Astrocyte (in vitro differentiated cells and primary cell): ENCODE measurements at regions not wholly inside any gene's neighbourhood (a gene's known extent, or its start where the extent isn't known, plus 50 kb on each side); places are given as distances from the start of the nearest gene placed in this dataset.

Source experiments
- DNase-seq: peaks from one replicate; pipeline ENCODE4 v3.0.0-alpha.2; 2010; ENCODE audit warnings: low read depth
- FAIRE-seq: peaks from 2 replicates; lab custom pipeline; 2011; peaks lifted over from hg19 to GRCh38; lab: Jason Lieb, UNC
- H2AFZ ChIP-seq: 2 replicates; pipeline ENCODE4 v1.6.0; 2012; ENCODE audit warnings: low read depth, low read length, inconsistent platforms
- H3K27ac ChIP-seq: 2 replicates; pipeline ENCODE4 v1.5.1; 2011; ENCODE audit warnings: low read depth, low read length, inconsistent platforms
- H3K27me3 ChIP-seq: 2 replicates; pipeline ENCODE4 v1.6.0; 2011; ENCODE audit warnings: low read length, inconsistent platforms; ENCODE audit not compliant: insufficient read depth
- H3K36me3 ChIP-seq: 2 replicates; pipeline ENCODE4 v1.5.1; 2011; ENCODE audit warnings: low read length, inconsistent platforms; ENCODE audit not compliant: insufficient read depth
- H3K4me1 ChIP-seq: 2 replicates; pipeline ENCODE4 v1.5.1; 2011; ENCODE audit warnings: low read length, inconsistent platforms; ENCODE audit not compliant: insufficient read depth
- H3K4me2 ChIP-seq: 2 replicates; pipeline ENCODE4 v1.6.0; 2012; ENCODE audit warnings: low read length, inconsistent platforms
- H3K4me3 ChIP-seq: 2 replicates; pipeline ENCODE4 v1.5.1; 2011; ENCODE audit warnings: low read depth, mild to moderate bottlenecking, low read length, inconsistent platforms; ENCODE audit not compliant: insufficient read depth
- H3K79me2 ChIP-seq: 2 replicates; pipeline ENCODE4 v1.6.0; 2012; ENCODE audit warnings: mild to moderate bottlenecking, low read length, inconsistent platforms; ENCODE audit not compliant: insufficient read depth
- H3K9ac ChIP-seq: 2 replicates; pipeline ENCODE4 v1.6.0; 2012; ENCODE audit warnings: mild to moderate bottlenecking, low read length, inconsistent platforms
- H3K9me3 ChIP-seq: 2 replicates; pipeline ENCODE4 v1.5.1; 2012; ENCODE audit warnings: low read depth, mild to moderate bottlenecking, low read length, inconsistent platforms; ENCODE audit not compliant: insufficient read depth
- H4K20me1 ChIP-seq: 2 replicates; pipeline ENCODE4 v1.6.0; 2012; ENCODE audit warnings: low read length, inconsistent platforms; ENCODE audit not compliant: insufficient read depth
- H3K27ac Mint-ChIP-seq: one replicate; pipeline ENCODE4 v1.8.0; 2021; ENCODE audit warnings: mild to moderate bottlenecking, mixed read lengths; ENCODE audit not compliant: unreplicated experiment
- H3K27me3 Mint-ChIP-seq: one replicate; pipeline ENCODE4 v1.8.0; 2021; ENCODE audit warnings: low read depth, mixed read lengths; ENCODE audit not compliant: unreplicated experiment
- H3K36me3 Mint-ChIP-seq: one replicate; pipeline ENCODE4 v1.8.0; 2021; ENCODE audit warnings: low read depth, mixed read lengths; ENCODE audit not compliant: unreplicated experiment
- H3K4me1 Mint-ChIP-seq: one replicate; pipeline ENCODE4 v1.8.0; 2021; ENCODE audit warnings: low read depth, mixed read lengths; ENCODE audit not compliant: unreplicated experiment
- H3K4me3 Mint-ChIP-seq: one replicate; pipeline ENCODE4 v1.8.0; 2021; ENCODE audit warnings: mild to moderate bottlenecking, moderate library complexity, mixed read lengths; ENCODE audit not compliant: unreplicated experiment
- H3K9me3 Mint-ChIP-seq: one replicate; pipeline ENCODE4 v1.8.0; 2021; ENCODE audit warnings: mild to moderate bottlenecking, mixed read lengths; ENCODE audit not compliant: unreplicated experiment
- CTCF ChIP-seq: IDR thresholded peaks from 2 replicates; pipeline ENCODE4 v1.5.1; 2011; ENCODE audit warnings: low read depth, mild to moderate bottlenecking, inconsistent platforms, low read length, moderate library complexity; ENCODE audit not compliant: insufficient read depth
- EZH2 ChIP-seq: IDR thresholded peaks from 2 replicates; pipeline ENCODE4 v1.6.1; 2012; ENCODE audit warnings: mild to moderate bottlenecking, low read length, inconsistent platforms; ENCODE audit not compliant: insufficient read depth

GRCh38 chr17:79560527-79560926 is 50.3 kb downstream of the RBFOX3 start:
- H3K36me3 Mint-ChIP-seq, result no peaks in the 10 kb centered on the region
- H3K4me2 ChIP-seq, result no peak overlapping the region
- DNase-seq, result no peak
- peaks cover 2% of the 10 kb centered on the region for H3K9me3 ChIP-seq
- no peak overlapping the region for H3K27ac ChIP-seq
- TF ChIP-seq CTCF, result no peak
- TF ChIP-seq EZH2, result no peak
- no peak overlapping the region for H3K4me3 Mint-ChIP-seq
- H3K27ac Mint-ChIP-seq, result no peak overlapping the region
- H3K27me3 Mint-ChIP-seq, result peaks cover 22% of the 10 kb centered on the region
- peaks cover 11% of the 10 kb centered on the region for H3K4me1 Mint-ChIP-seq
- peaks cover 3% of the 10 kb centered on the region for H3K9me3 Mint-ChIP-seq
- no peaks in the 10 kb centered on the region for H3K27me3 ChIP-seq
- no peak overlapping the region for H2AFZ ChIP-seq
- no peak for FAIRE-seq
- H4K20me1 ChIP-seq, result no peaks in the 10 kb centered on the region
- peaks cover 6% of the 10 kb centered on the region for H3K4me1 ChIP-seq
- H3K4me3 ChIP-seq, result no peak overlapping the region
- no peaks in the 10 kb centered on the region for H3K36me3 ChIP-seq
- H3K9ac ChIP-seq, result no peak overlapping the region
- no peaks in the 10 kb centered on the region for H3K79me2 ChIP-seq

GRCh38 chr17:79559111-79559887 is 51.6 kb downstream of the RBFOX3 start:
- H3K9ac ChIP-seq, result no peak overlapping the region
- no peaks in the 10 kb centered on the region for H3K27me3 ChIP-seq
- H3K4me1 ChIP-seq, result peaks cover 6% of the 10 kb centered on the region
- H3K27ac Mint-ChIP-seq, result no peak overlapping the region
- peaks cover 3% of the 10 kb centered on the region for H3K9me3 Mint-ChIP-seq
- H3K27me3 Mint-ChIP-seq, result peaks cover 22% of the 10 kb centered on the region
- H3K4me3 ChIP-seq, result no peak overlapping the region
- H3K27ac ChIP-seq, result no peak overlapping the region
- TF ChIP-seq EZH2 (no peak), CTCF (no peak)
- no peak overlapping the region for H3K4me3 Mint-ChIP-seq
- no peaks in the 10 kb centered on the region for H3K79me2 ChIP-seq
- DNase-seq (no peak), FAIRE-seq (no peak)
- H3K9me3 ChIP-seq, result peaks cover 8% of the 10 kb centered on the region
- H3K36me3 Mint-ChIP-seq, result no peaks in the 10 kb centered on the region
- no peaks in the 10 kb centered on the region for H4K20me1 ChIP-seq
- no peaks in the 10 kb centered on the region for H3K36me3 ChIP-seq
- H3K4me1 Mint-ChIP-seq, result peaks cover 11% of the 10 kb centered on the region
- no peak overlapping the region for H2AFZ ChIP-seq
- no peak overlapping the region for H3K4me2 ChIP-seq
